DOHH2 (cell line): ENCODE measurements at regions not wholly inside any gene's neighbourhood (a gene's known extent, or its start where the extent isn't known, plus 50 kb on each side); places are given as distances from the start of the nearest gene placed in this dataset.

Source experiments
- H3F3A ChIP-seq: fragments of 200-600 bp; sonication (generic), shearing (Covaris generic); 2 replicates; pipeline ENCODE4 v1.6.0; 2016; ENCODE audit warnings: antibody characterized with exemption, mild to moderate bottlenecking; ENCODE audit not compliant: control insufficient read depth, insufficient read depth
- H3K27ac ChIP-seq: fragments of 200-600 bp; sonication (generic); 2 replicates; pipeline ENCODE4 v1.5.1; 2014; ENCODE audit warnings: low read depth, mild to moderate bottlenecking, low read length, moderate library complexity
- H3K27me3 ChIP-seq: fragments of 200-600 bp; sonication (generic); 2 replicates; pipeline ENCODE4 v1.6.1; 2014; ENCODE audit warnings: mild to moderate bottlenecking, low read length, mixed read lengths; ENCODE audit not compliant: control insufficient read depth
- H3K36me3 ChIP-seq: fragments of 200-600 bp; sonication (generic); 2 replicates; pipeline ENCODE4 v1.6.1; 2014; ENCODE audit warnings: mild to moderate bottlenecking, low read length, moderate library complexity, mixed read lengths; ENCODE audit not compliant: control insufficient read depth
- H3K4me1 ChIP-seq: fragments of 200-600 bp; sonication (generic); 2 replicates; pipeline ENCODE4 v1.6.1; 2014; ENCODE audit warnings: mild to moderate bottlenecking, low read length, mixed read lengths; ENCODE audit not compliant: control insufficient read depth
- H3K4me2 ChIP-seq: fragments of 200-600 bp; sonication (generic); 2 replicates; pipeline ENCODE4 v1.6.0; 2014; ENCODE audit warnings: mild to moderate bottlenecking, low read length, moderate library complexity
- H3K4me3 ChIP-seq: fragments of 200-600 bp; sonication (generic); 2 replicates; pipeline ENCODE4 v1.5.1; 2014; ENCODE audit warnings: mild to moderate bottlenecking, low read length, mixed read lengths
- H3K79me2 ChIP-seq: fragments of 200-600 bp; sonication (generic); 2 replicates; pipeline ENCODE4 v1.6.1; 2014; ENCODE audit warnings: mild to moderate bottlenecking, low read length, mixed read lengths; ENCODE audit not compliant: control insufficient read depth
- H3K9me2 ChIP-seq: fragments of 200-600 bp; sonication (generic); replicated peaks from 2 replicates; pipeline ENCODE4 v1.6.1; 2014; ENCODE audit warnings: mild to moderate bottlenecking, low read length, mixed read lengths; ENCODE audit not compliant: control insufficient read depth
- H3K9me3 ChIP-seq: fragments of 200-600 bp; sonication (generic); 2 replicates; pipeline ENCODE4 v1.6.1; 2014; ENCODE audit warnings: antibody characterized with exemption, low read length, mixed read lengths; ENCODE audit not compliant: control insufficient read depth, insufficient read depth
- H4K20me1 ChIP-seq: fragments of 200-600 bp; sonication (generic); 2 replicates; pipeline ENCODE4 v1.6.0; 2014; ENCODE audit warnings: low read depth, mild to moderate bottlenecking, antibody characterized with exemption, low read length, moderate library complexity; ENCODE audit not compliant: control insufficient read depth, insufficient read depth
- CTCF ChIP-seq: fragments of 200-600 bp; sonication (generic); IDR thresholded peaks from one replicate; pipeline ENCODE4 v1.5.1; 2014; ENCODE audit warnings: antibody characterized with exemption, mild to moderate bottlenecking, low read depth, low read length; ENCODE audit not compliant: poor library complexity, severe bottlenecking
- EZH2phosphoT487 ChIP-seq: fragments of 200-600 bp; sonication (generic); IDR thresholded peaks from 2 replicates; pipeline ENCODE4 v1.6.1; 2017; ENCODE audit warnings: borderline replicate concordance, mild to moderate bottlenecking, antibody characterized with exemption, low read length, moderate library complexity, mixed read lengths

GRCh38 chr9:12271421-12271891 lies 421.7 kb upstream of the TYRP1 start:
- H4K20me1 ChIP-seq: no peaks in the 10 kb centered on the region
- no peaks in the 10 kb centered on the region for H3K36me3 ChIP-seq
- TF ChIP-seq CTCF: no peak
- TF ChIP-seq EZH2phosphoT487: no peak
- no peaks in the 10 kb centered on the region for H3K4me1 ChIP-seq
- no peaks in the 10 kb centered on the region for H3K9me2 ChIP-seq
- H3K27me3 ChIP-seq: no peaks in the 10 kb centered on the region
- H3K27ac ChIP-seq: no peak overlapping the region
- H3F3A ChIP-seq: no peaks in the 10 kb centered on the region
- H3K4me2 ChIP-seq: no peak overlapping the region
- H3K9me3 ChIP-seq: no peaks in the 10 kb centered on the region
- H3K79me2 ChIP-seq: no peaks in the 10 kb centered on the region
- no peak overlapping the region for H3K4me3 ChIP-seq

GRCh38 chr9:12272471-12273120 lies 420.6 kb upstream of the TYRP1 start:
- no peak overlapping the region for H3K27ac ChIP-seq
- TF ChIP-seq EZH2phosphoT487 (no peak), CTCF (no peak)
- H4K20me1 ChIP-seq: no peaks in the 10 kb centered on the region

GRCh38 chr9:12274577-12274976 lies 418.6 kb upstream of the TYRP1 start:
- H3K36me3 ChIP-seq: no peaks in the 10 kb centered on the region
- no peaks in the 10 kb centered on the region for H3F3A ChIP-seq
- H3K9me2 ChIP-seq: no peaks in the 10 kb centered on the region
- TF ChIP-seq EZH2phosphoT487 (no peak), CTCF (no peak)
- H3K27me3 ChIP-seq: no peaks in the 10 kb centered on the region
- no peaks in the 10 kb centered on the region for H3K4me1 ChIP-seq
- H3K4me2 ChIP-seq: no peak overlapping the region
- no peaks in the 10 kb centered on the region for H3K79me2 ChIP-seq
- no peak overlapping the region for H3K4me3 ChIP-seq
- no peaks in the 10 kb centered on the region for H3K9me3 ChIP-seq
- H4K20me1 ChIP-seq: no peaks in the 10 kb centered on the region
- H3K27ac ChIP-seq: no peak overlapping the region

More at GRCh38 chr9:12272471-12273120, 420.6 kb upstream of the TYRP1 start:
- Histone ChIP-seq H3K27me3 (no peaks in the 10 kb centered on the region), H3F3A (no peaks in the 10 kb centered on the region), H3K36me3 (no peaks in the 10 kb centered on the region), H3K9me2 (no peaks in the 10 kb centered on the region), H3K79me2 (no peaks in the 10 kb centered on the region), H3K4me1 (no peaks in the 10 kb centered on the region), H3K4me2 (no peak overlapping the region), H3K4me3 (no peak overlapping the region), H3K9me3 (no peaks in the 10 kb centered on the region)
